HEK293T (cell line): ENCODE measurements at regions not wholly inside any gene's neighbourhood (a gene's known extent, or its start where the extent isn't known, plus 50 kb on each side); places are given as distances from the start of the nearest gene placed in this dataset.

Experiments used
- ARNT ChIP-seq: fragments of 450-650 bp; IDR thresholded peaks from 2 replicates; pipeline ENCODE4 v1.6.1; 2017; ENCODE audit warnings: mild to moderate bottlenecking
- CTBP1 ChIP-seq: fragments of 450-650 bp; IDR thresholded peaks from 2 replicates; pipeline ENCODE4 v1.6.1; 2016; ENCODE audit warnings: borderline replicate concordance
- FOXA1 ChIP-seq: fragments of 450-650 bp; IDR thresholded peaks from 2 replicates; pipeline ENCODE4 v1.6.1; 2016; ENCODE audit warnings: mild to moderate bottlenecking
- FOXK2 ChIP-seq: fragments of 450-650 bp; IDR thresholded peaks from 2 replicates; pipeline ENCODE4 v1.6.1; 2016; ENCODE audit warnings: mild to moderate bottlenecking
- FOXM1 ChIP-seq: fragments of 450-650 bp; IDR thresholded peaks from 2 replicates; pipeline ENCODE4 v1.6.1; 2017; ENCODE audit warnings: mild to moderate bottlenecking, borderline replicate concordance
- L3MBTL2 ChIP-seq: fragments of 450-650 bp; conservative IDR thresholded peaks from 2 replicates; pipeline ENCODE4 v1.6.1; 2016; ENCODE audit warnings: mild to moderate bottlenecking
- NFRKB ChIP-seq: fragments of 450-650 bp; IDR thresholded peaks from 2 replicates; pipeline ENCODE4 v1.6.1; 2016; ENCODE audit warnings: mild to moderate bottlenecking, moderate library complexity
- SP1 ChIP-seq: fragments of 450-650 bp; IDR thresholded peaks from 2 replicates; pipeline ENCODE4 v1.6.1; 2017
- SUZ12 ChIP-seq: fragments of 450-650 bp; IDR thresholded peaks from 2 replicates; pipeline ENCODE4 v1.6.1; 2016; ENCODE audit warnings: mild to moderate bottlenecking
- TARDBP ChIP-seq: fragments of 450-650 bp; IDR thresholded peaks from 2 replicates; pipeline ENCODE4 v1.6.1; 2016
- ZNF384 ChIP-seq: fragments of 450-650 bp; IDR thresholded peaks from 2 replicates; pipeline ENCODE4 v1.6.1; 2016
- TF ChIP-seq, protein P1 (sequence below): fragments of 450-650 bp; IDR thresholded peaks from 2 replicates; pipeline ENCODE4 v1.6.1; 2016

DNA sequence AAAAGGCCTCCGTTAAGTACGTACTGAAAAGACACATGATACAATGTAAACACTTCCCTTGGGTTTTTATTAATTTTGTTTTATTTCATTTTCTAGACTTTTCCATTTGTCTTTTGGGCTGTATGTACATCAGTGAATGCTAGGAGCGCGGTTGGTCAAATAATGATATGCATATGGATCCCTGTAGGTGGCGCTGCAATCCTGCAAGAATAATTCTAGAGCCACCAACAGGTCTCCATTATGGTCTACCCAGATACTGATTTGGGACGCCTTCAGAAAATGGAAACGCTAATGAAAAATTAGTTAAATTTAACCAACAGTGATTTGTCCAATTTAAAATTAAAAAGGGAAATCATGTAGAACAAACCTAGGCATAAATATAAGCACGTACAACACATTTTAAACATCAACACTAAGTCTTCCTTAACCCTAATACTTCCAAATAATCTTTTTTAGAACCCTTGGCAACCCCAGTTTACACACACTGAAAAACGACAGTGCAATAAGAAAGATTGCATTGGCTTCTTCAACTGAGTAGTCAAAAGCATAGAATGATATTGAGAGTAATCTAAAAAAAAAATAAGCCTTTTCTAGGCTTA is 433.5 kb downstream of the RFPL4B start:
- no peak for TF ChIP-seq FOXM1
- no peak for TF ChIP-seq SP1
- TF ChIP-seq SUZ12 = no peak
- TF ChIP-seq TARDBP = no peak
- TF ChIP-seq CTBP1 = no peak
- no peak for TF ChIP-seq ARNT
- TF ChIP-seq, protein P1, sequence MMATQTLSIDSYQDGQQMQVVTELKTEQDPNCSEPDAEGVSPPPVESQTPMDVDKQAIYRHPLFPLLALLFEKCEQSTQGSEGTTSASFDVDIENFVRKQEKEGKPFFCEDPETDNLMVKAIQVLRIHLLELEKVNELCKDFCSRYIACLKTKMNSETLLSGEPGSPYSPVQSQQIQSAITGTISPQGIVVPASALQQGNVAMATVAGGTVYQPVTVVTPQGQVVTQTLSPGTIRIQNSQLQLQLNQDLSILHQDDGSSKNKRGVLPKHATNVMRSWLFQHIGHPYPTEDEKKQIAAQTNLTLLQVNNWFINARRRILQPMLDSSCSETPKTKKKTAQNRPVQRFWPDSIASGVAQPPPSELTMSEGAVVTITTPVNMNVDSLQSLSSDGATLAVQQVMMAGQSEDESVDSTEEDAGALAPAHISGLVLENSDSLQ = no peak
- TF ChIP-seq FOXA1 = no peak
- no peak for TF ChIP-seq FOXK2
- TF ChIP-seq NFRKB = no peak
- no peak for TF ChIP-seq ZNF384
- TF ChIP-seq L3MBTL2 = no peak
